ENCODE measurements at regions not wholly inside any gene's neighbourhood (a gene's known extent, or its start where the extent isn't known, plus 50 kb on each side); places are given as distances from the start of the nearest gene placed in this dataset.

GRCh38 chr13:64556376-64556775, 2673.8 kb downstream of the PCDH9 start:
- no peak for TF ChIP-seq CTCF (IDR thresholded peaks at IDR 0.05; ENCODE audit: low read length)
- no peak for TF ChIP-seq EZH2phosphoT487 (IDR thresholded peaks at IDR 0.05; ENCODE audit: low read length)

All from MM.1S (cell line).